SK-N-SH (cell line): ENCODE measurements at regions not wholly inside any gene's neighbourhood (a gene's known extent, or its start where the extent isn't known, plus 50 kb on each side); places are given as distances from the start of the nearest gene placed in this dataset.

ENCODE experiments used
- CTCF ChIA-PET: fragments of 300-600, 350-600 bp; formaldehyde crosslinking; extraction: SDS; loops from one replicate; lab custom pipeline; 2021; lab: Yijun Ruan, JAX
- POLR2A ChIA-PET: fragments of 350-600 bp; sonication (Branson Sonifier 250); formaldehyde crosslinking; extraction: SDS; loops from one replicate; lab custom pipeline; 2020; ENCODE audit warnings: antibody characterized with exemption, inconsistent platforms; lab: Yijun Ruan, JAX
- DNase-seq: peaks from one replicate; pipeline ENCODE4 v3.0.0; 2012
- H2AFZ ChIP-seq: fragments of 200-600 bp; sonication (generic); 2 replicates; pipeline ENCODE4 v1.8.1; 2016; ENCODE audit warnings: antibody characterized with exemption, mild to moderate bottlenecking, low read depth
- H3F3A ChIP-seq: fragments of 200-600 bp; sonication (generic); replicated peaks from 2 replicates; pipeline ENCODE3; 2016; ENCODE audit warnings: antibody characterized with exemption, mild to moderate bottlenecking; ENCODE audit not compliant: insufficient read depth
- H3K27ac ChIP-seq, 2 experiments: fragments of 200-500 bp in 1 of 2; fragments of 200-600 bp in 1 of 2; sonication (Bioruptor generic) in 1 of 2; sonication (generic), shearing (Covaris generic) in 1 of 2; 2 replicates each; pipeline versions ENCODE4 v1.5.1 to v1.6.1; 2014 to 2016; ENCODE audit warnings: low read depth in 2 of 2, inconsistent platforms in 1 of 2, low read length in 1 of 2, mild to moderate bottlenecking in 1 of 2, mixed read lengths in 1 of 2
- H3K27me3 ChIP-seq: fragments of 200-600 bp; sonication (generic), shearing (Covaris generic); 2 replicates; pipeline ENCODE4 v1.6.1; 2016; ENCODE audit warnings: mixed run types; ENCODE audit not compliant: insufficient read depth
- H3K36me3 ChIP-seq, 2 experiments: fragments of 200-500 bp in 1 of 2; fragments of 200-600 bp in 1 of 2; sonication (Bioruptor generic) in 1 of 2; sonication (generic) in 1 of 2; replicated peaks in 1 of 2; 2 replicates each; pipeline versions ENCODE3 to v1.5.1; 2014 to 2016; ENCODE audit warnings: low read length in 1 of 2, mild to moderate bottlenecking in 1 of 2; ENCODE audit not compliant: insufficient read depth in 2 of 2, control insufficient read depth in 1 of 2
- H3K4me1 ChIP-seq, 2 experiments: fragments of 200-500 bp in 1 of 2; fragments of 200-600 bp in 1 of 2; sonication (Bioruptor generic) in 1 of 2; sonication (generic), shearing (Covaris generic) in 1 of 2; 2 replicates each; pipeline versions ENCODE4 v1.5.1 to v1.6.1; 2014 to 2016; ENCODE audit warnings: low read depth in 1 of 2, low read length in 1 of 2, mixed run types in 1 of 2; ENCODE audit not compliant: insufficient read depth in 2 of 2, control insufficient read depth in 1 of 2
- H3K4me2 ChIP-seq: fragments of 200-600 bp; sonication (generic), shearing (Covaris generic); 2 replicates; pipeline ENCODE4 v1.6.1; 2017; ENCODE audit warnings: mixed run types
- H3K4me3 ChIP-seq, 2 experiments: fragments of 200-500 bp in 1 of 2; fragments of 200-600 bp in 1 of 2; sonication (Bioruptor generic) in 1 of 2; sonication (generic), shearing (Covaris generic) in 1 of 2; 2 replicates each; pipeline versions ENCODE4 v1.5.1 to v1.8.1; 2014 to 2016; ENCODE audit warnings: low read depth in 2 of 2, inconsistent platforms in 1 of 2, low read length in 1 of 2, mild to moderate bottlenecking in 1 of 2, mixed read lengths in 1 of 2, moderate library complexity in 1 of 2
- H3K79me2 ChIP-seq: fragments of 200-600 bp; sonication (generic); 2 replicates; pipeline ENCODE4 v1.8.1; 2017; ENCODE audit warnings: mild to moderate bottlenecking; ENCODE audit not compliant: insufficient read depth
- H3K9ac ChIP-seq: fragments of 200-600 bp; sonication (generic); 2 replicates; pipeline ENCODE4 v1.6.1; 2017; ENCODE audit warnings: mixed run types
- H3K9me2 ChIP-seq: fragments of 200-600 bp; sonication (generic); 2 replicates; pipeline ENCODE4 v1.6.1; 2017; ENCODE audit warnings: mixed run types
- H3K9me3 ChIP-seq: fragments of 200-600 bp; sonication (generic); 2 replicates; pipeline ENCODE4 v1.6.1; 2017; ENCODE audit warnings: mixed run types, mild to moderate bottlenecking, moderate library complexity
- H4K20me1 ChIP-seq: fragments of 200-600 bp; sonication (generic); 2 replicates; pipeline ENCODE4 v1.6.1; 2017; ENCODE audit warnings: mild to moderate bottlenecking, mixed run types; ENCODE audit not compliant: insufficient read depth
- CTCF ChIP-seq: fragments of 200-600 bp; sonication (generic); IDR thresholded peaks from 2 replicates; pipeline ENCODE4 v1.6.1; 2017; ENCODE audit warnings: antibody characterized with exemption, mild to moderate bottlenecking, moderate library complexity
- ELF1 ChIP-seq: IDR thresholded peaks from 2 replicates; pipeline ENCODE4 v1.4.0; 2012
- EP300 ChIP-seq, 2 experiments: IDR thresholded peaks; 2 replicates each; pipeline versions ENCODE4 v1.4.0 to v1.6.1; 2012; ENCODE audit warnings: borderline replicate concordance in 1 of 2, low read depth in 1 of 2, low read length in 1 of 2
- FOXJ3 ChIP-seq: sonication (generic); formaldehyde crosslinking; IDR thresholded peaks from 2 replicates; pipeline ENCODE4 v1.5.1; 2020; ENCODE audit warnings: mild to moderate bottlenecking, missing genetic modification reagents
- FOXM1 ChIP-seq: IDR thresholded peaks from 2 replicates; pipeline ENCODE4 v1.4.0; 2012; ENCODE audit warnings: low read depth, mild to moderate bottlenecking
- GABPA ChIP-seq: IDR thresholded peaks from 2 replicates; pipeline ENCODE4 v1.4.0; 2012; ENCODE audit warnings: low read depth, mild to moderate bottlenecking
- JUND ChIP-seq: IDR thresholded peaks from 2 replicates; pipeline ENCODE4 v1.4.0; 2012
- MAX ChIP-seq: IDR thresholded peaks from 2 replicates; pipeline ENCODE4 v1.4.0; 2012; ENCODE audit warnings: low read depth
- MXI1 ChIP-seq: IDR thresholded peaks from 2 replicates; pipeline ENCODE4 v1.6.1; 2012; ENCODE audit warnings: mild to moderate bottlenecking, low read depth, low read length, improper control_type of control experiment
- PBX3 ChIP-seq: IDR thresholded peaks from 2 replicates; pipeline ENCODE4; 2012
- POLR2AphosphoS5 ChIP-seq: IDR thresholded peaks from 2 replicates; pipeline ENCODE4 v1.6.1; 2012; ENCODE audit warnings: low read depth, low read length
- RAD21 ChIP-seq: IDR thresholded peaks from 2 replicates; pipeline ENCODE4 v1.6.1; 2012; ENCODE audit warnings: mild to moderate bottlenecking, low read length
- RCOR1 ChIP-seq: fragments of 150-350 bp; IDR thresholded peaks from 2 replicates; pipeline ENCODE4 v1.6.1; 2017; ENCODE audit warnings: antibody characterized with exemption, low read length
- RFX5 ChIP-seq: IDR thresholded peaks from 2 replicates; pipeline ENCODE4 v1.6.1; 2012; ENCODE audit warnings: mild to moderate bottlenecking, improper control_type of control experiment, low read length
- SIN3A ChIP-seq: IDR thresholded peaks from 2 replicates; pipeline ENCODE4 v1.6.1; 2012; ENCODE audit warnings: low read depth, mild to moderate bottlenecking, low read length, moderate library complexity, borderline replicate concordance
- TAF1 ChIP-seq: IDR thresholded peaks from 2 replicates; pipeline ENCODE4 v1.6.1; 2012; ENCODE audit warnings: low read depth, mild to moderate bottlenecking, low read length, moderate library complexity, borderline replicate concordance
- TCF12 ChIP-seq: IDR thresholded peaks from 2 replicates; pipeline ENCODE4 v1.4.0; 2012
- TEAD4 ChIP-seq: IDR thresholded peaks from 2 replicates; pipeline ENCODE4 v1.4.0; 2012; ENCODE audit warnings: mild to moderate bottlenecking, borderline replicate concordance; ENCODE audit not compliant: insufficient read depth
- USF2 ChIP-seq: fragments of 150-350 bp; IDR thresholded peaks from 2 replicates; pipeline ENCODE4 v1.6.1; 2017; ENCODE audit warnings: antibody characterized with exemption, low read length, low read depth, borderline replicate concordance
- ZBTB33 ChIP-seq: IDR thresholded peaks from 2 replicates; pipeline ENCODE4 v1.4.0; 2012; ENCODE audit warnings: low read depth, borderline replicate concordance
- WGBS: methylation state at CpG from one replicate; pipeline ENCODE4 v1.1.6; 2017; ENCODE audit warnings: low lambda C conversion rate; 5-methylcytosine and 5-hydroxymethylcytosine counted together

- no peaks in the 10 kb centered on the region for H4K20me1 ChIP-seq
- H3K4me2 ChIP-seq, result no peak overlapping the region
- H3K4me1 ChIP-seq, result no peaks in the 10 kb centered on the region
- no peaks in the 10 kb centered on the region for H3F3A ChIP-seq
- no peak for TF ChIP-seq FOXM1
- no peak for TF ChIP-seq EP300 (IDR thresholded peaks at IDR 0.05; ENCODE audit: borderline replicate concordance in 1 of 2, low read depth in 1 of 2, low read length in 1 of 2)
- no peak for TF ChIP-seq POLR2AphosphoS5
- TF ChIP-seq MAX, result no peak
- TF ChIP-seq FOXJ3 (CRISPR knock-in tag), result no peak
- no peak for TF ChIP-seq USF2
- TF ChIP-seq RCOR1, result no peak
- TF ChIP-seq SIN3A, result no peak
- no peak for TF ChIP-seq TCF12
- no peak for TF ChIP-seq GABPA
- no peak for TF ChIP-seq ZBTB33
- no peak for TF ChIP-seq TEAD4
- no peak for TF ChIP-seq CTCF
- TF ChIP-seq PBX3, result no peak
- no peak for TF ChIP-seq MXI1
- TF ChIP-seq RFX5, result no peak
- TF ChIP-seq TAF1, result no peak
- TF ChIP-seq RAD21, result no peak
- TF ChIP-seq JUND, result no peak
- TF ChIP-seq ELF1, result no peak
- H3K27ac ChIP-seq, result no peak overlapping the region
- no peak overlapping the region for H3K9ac ChIP-seq
- no peaks in the 10 kb centered on the region for H3K36me3 ChIP-seq
- no peaks in the 10 kb centered on the region for H3K79me2 ChIP-seq
- no peaks in the 10 kb centered on the region for H3K9me2 ChIP-seq
- no peaks in the 10 kb centered on the region for H3K27me3 ChIP-seq
- H3K4me3 ChIP-seq, result no peak overlapping the region
- ChIA-PET CTCF (interaction anchor here (1.1 kb wide), 1 partner anchor 36 kb away, joined by 6 read pairs; no protein-coding TSS in a partner anchor), POLR2A (no interaction called here)
- H2AFZ ChIP-seq, result no peak overlapping the region
- no peak for DNase-seq
- WGBS, result 35% methylated on average over 3 of the region's 3 CpGs
- no peaks in the 10 kb centered on the region for H3K9me3 ChIP-seq
These were observed 105.5 kb upstream of the CPLX2 start for GRCh38 chr5:175765858-175766257.
